Panc1 (cell line): ENCODE measurements at regions not wholly inside any gene's neighbourhood (a gene's known extent, or its start where the extent isn't known, plus 50 kb on each side); places are given as distances from the start of the nearest gene placed in this dataset.

Experiments
- ATAC-seq: fragments of 200-7000 bp; cut with Tn5 transposase; 2 replicates; pipeline ENCODE4 v1.9.1; 2020; ENCODE audit warnings: mild to moderate bottlenecking, moderate library complexity
- BruUV-seq: library from RNA; stranded (reverse); fragments of 400-500 nt; replicated peaks from 2 replicates; lab custom pipeline; 2021; lab: Mats Ljungman, UMichigan
- CTCF ChIA-PET: fragments of 300-600 bp; sonication (Branson Sonifier 250); formaldehyde crosslinking; loops from one replicate; lab custom pipeline; 2022; ENCODE audit warnings: antibody characterized with exemption; lab: Charles Lee
- POLR2A ChIA-PET: fragments of 300-600 bp; sonication (Branson Sonifier 250); formaldehyde crosslinking; loops from one replicate; lab custom pipeline; 2022; ENCODE audit warnings: antibody characterized with exemption; lab: Charles Lee
- DNase-seq: peaks from one replicate; pipeline ENCODE4 v3.0.0-alpha.2; 2010; ENCODE audit warnings: low read depth, low spot score
- H3K27ac ChIP-seq: 2 replicates; pipeline ENCODE4 v1.5.1; 2011; ENCODE audit warnings: mild to moderate bottlenecking, low read length, inconsistent platforms
- H3K27me3 ChIP-seq: fragments of 200-500 bp; sonication (Bioruptor generic); 2 replicates; pipeline ENCODE4 v1.6.0; 2014; ENCODE audit warnings: low read length, inconsistent platforms; ENCODE audit not compliant: control insufficient read depth, insufficient read depth
- H3K36me3 ChIP-seq: fragments of 200-500 bp; sonication (Bioruptor generic); 2 replicates; pipeline ENCODE4 v1.5.1; 2014; ENCODE audit warnings: inconsistent platforms, mild to moderate bottlenecking, low read length, moderate library complexity; ENCODE audit not compliant: control insufficient read depth, insufficient read depth
- H3K4me1 ChIP-seq: 2 replicates; pipeline ENCODE4 v1.5.1; 2011; ENCODE audit warnings: inconsistent platforms, mild to moderate bottlenecking, low read length, moderate library complexity; ENCODE audit not compliant: control insufficient read depth, insufficient read depth
- H3K4me3 ChIP-seq, 2 experiments: 2 replicates each; pipeline ENCODE4 v1.5.1; 2011 to 2012; ENCODE audit warnings: low read depth in 2 of 2, low read length in 2 of 2, mild to moderate bottlenecking in 2 of 2, inconsistent platforms in 1 of 2, moderate library complexity in 1 of 2
- H3K9me3 ChIP-seq: fragments of 200-500 bp; sonication (Bioruptor generic); 2 replicates; pipeline ENCODE4 v1.5.1; 2014; ENCODE audit warnings: low read depth, mild to moderate bottlenecking, inconsistent platforms, low read length, moderate library complexity; ENCODE audit not compliant: control insufficient read depth, insufficient read depth
- CTCF ChIP-seq: fragments of 450-650 bp; IDR thresholded peaks from 2 replicates; pipeline ENCODE4 v1.5.1; 2017; ENCODE audit warnings: mild to moderate bottlenecking
- POLR2AphosphoS5 ChIP-seq: IDR thresholded peaks from 2 replicates; pipeline ENCODE4 v1.6.1; 2012; ENCODE audit warnings: mild to moderate bottlenecking, low read depth, low read length, moderate library complexity
- SIN3A ChIP-seq: IDR thresholded peaks from 2 replicates; pipeline ENCODE4 v1.6.1; 2012; ENCODE audit warnings: low read depth, mild to moderate bottlenecking, low read length, moderate library complexity, borderline replicate concordance; ENCODE audit not compliant: insufficient read depth
- TCF7L2 ChIP-seq: IDR thresholded peaks from 2 replicates; pipeline ENCODE4 v1.6.1; 2011; ENCODE audit warnings: mild to moderate bottlenecking, low read depth, low read length, inconsistent platforms
- in situ Hi-C: cut with HindIII; loops from 2 replicates; pipeline ENCODE4 v1.10.0; 2016; ENCODE audit warnings: low sequenced_read_pairs, low pct_unique_long_range_greater_than_20kb
- intact Hi-C: fragments of 100-400 bp; cut with micrococcal nuclease; formaldehyde crosslinking; loops from one replicate; pipeline ENCODE4 v1.10.0; 2022; ENCODE audit not compliant: unreplicated experiment
- TF ChIP-seq, protein P1 (sequence below), 2 experiments: IDR thresholded peaks; 2 replicates each; pipeline ENCODE4 v1.6.1; 2011 to 2012; ENCODE audit warnings: low read depth in 2 of 2, control low read depth in 1 of 2, low read length in 1 of 2, mild to moderate bottlenecking in 1 of 2, moderate library complexity in 1 of 2; ENCODE audit not compliant: insufficient read depth in 1 of 2

GRCh38 chr7:17247357-17247756 is 51.1 kb upstream of the AHR start:
- no peaks in the 10 kb centered on the region for H3K4me1 ChIP-seq

DNA sequence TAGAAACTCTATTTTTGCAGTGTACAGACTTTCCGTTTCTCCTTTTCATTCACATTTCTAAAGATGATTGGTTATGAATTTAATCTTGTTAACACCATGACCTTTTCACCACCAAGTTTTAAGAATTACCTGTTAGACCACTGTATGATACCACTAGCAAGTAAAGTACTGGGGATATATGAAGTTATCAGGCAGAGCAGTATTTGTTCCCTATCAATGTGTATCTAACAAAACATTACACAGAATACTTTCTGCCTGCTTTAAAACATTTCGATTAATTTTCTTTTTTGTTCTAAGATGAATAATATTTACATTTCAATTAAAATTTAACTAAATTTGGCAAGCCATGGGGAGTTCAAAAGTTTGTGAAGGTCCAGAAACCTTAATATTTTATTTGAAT is 49.9 kb upstream of the AHR start:
- Histone ChIP-seq H3K27me3 (no peaks in the 10 kb centered on the region), H3K27ac (no peak overlapping the region), H3K4me3 (no peak overlapping the region), H3K4me1 (no peaks in the 10 kb centered on the region), H3K36me3 (no peaks in the 10 kb centered on the region), H3K9me3 (no peaks in the 10 kb centered on the region)
- in situ Hi-C loops (no loop called here), intact Hi-C loops (no loop called here)
- POLR2A ChIA-PET = no interaction called here
- TF ChIP-seq TCF7L2 (no peak), CTCF (no peak), SIN3A (no peak), POLR2AphosphoS5 (no peak)
- TF ChIP-seq, protein P1, sequence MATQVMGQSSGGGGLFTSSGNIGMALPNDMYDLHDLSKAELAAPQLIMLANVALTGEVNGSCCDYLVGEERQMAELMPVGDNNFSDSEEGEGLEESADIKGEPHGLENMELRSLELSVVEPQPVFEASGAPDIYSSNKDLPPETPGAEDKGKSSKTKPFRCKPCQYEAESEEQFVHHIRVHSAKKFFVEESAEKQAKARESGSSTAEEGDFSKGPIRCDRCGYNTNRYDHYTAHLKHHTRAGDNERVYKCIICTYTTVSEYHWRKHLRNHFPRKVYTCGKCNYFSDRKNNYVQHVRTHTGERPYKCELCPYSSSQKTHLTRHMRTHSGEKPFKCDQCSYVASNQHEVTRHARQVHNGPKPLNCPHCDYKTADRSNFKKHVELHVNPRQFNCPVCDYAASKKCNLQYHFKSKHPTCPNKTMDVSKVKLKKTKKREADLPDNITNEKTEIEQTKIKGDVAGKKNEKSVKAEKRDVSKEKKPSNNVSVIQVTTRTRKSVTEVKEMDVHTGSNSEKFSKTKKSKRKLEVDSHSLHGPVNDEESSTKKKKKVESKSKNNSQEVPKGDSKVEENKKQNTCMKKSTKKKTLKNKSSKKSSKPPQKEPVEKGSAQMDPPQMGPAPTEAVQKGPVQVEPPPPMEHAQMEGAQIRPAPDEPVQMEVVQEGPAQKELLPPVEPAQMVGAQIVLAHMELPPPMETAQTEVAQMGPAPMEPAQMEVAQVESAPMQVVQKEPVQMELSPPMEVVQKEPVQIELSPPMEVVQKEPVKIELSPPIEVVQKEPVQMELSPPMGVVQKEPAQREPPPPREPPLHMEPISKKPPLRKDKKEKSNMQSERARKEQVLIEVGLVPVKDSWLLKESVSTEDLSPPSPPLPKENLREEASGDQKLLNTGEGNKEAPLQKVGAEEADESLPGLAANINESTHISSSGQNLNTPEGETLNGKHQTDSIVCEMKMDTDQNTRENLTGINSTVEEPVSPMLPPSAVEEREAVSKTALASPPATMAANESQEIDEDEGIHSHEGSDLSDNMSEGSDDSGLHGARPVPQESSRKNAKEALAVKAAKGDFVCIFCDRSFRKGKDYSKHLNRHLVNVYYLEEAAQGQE (IDR thresholded peaks at IDR 0.05; ENCODE audit: insufficient read depth in 1 of 2, low read depth in 2 of 2, low read length in 1 of 2) = no peak
- ATAC-seq (no peak), DNase-seq (no peak)
- BruUV-seq = no TSS peak
- CTCF ChIA-PET = no interaction called here

More at GRCh38 chr7:17247357-17247756, 51.1 kb upstream of the AHR start:
- Histone ChIP-seq H3K9me3 (no peaks in the 10 kb centered on the region), H3K27me3 (no peaks in the 10 kb centered on the region), H3K4me3 (no peak overlapping the region), H3K27ac (no peak overlapping the region), H3K36me3 (no peaks in the 10 kb centered on the region)
- intact Hi-C loops = no loop called here
- in situ Hi-C loops = no loop called here
- TF ChIP-seq CTCF (no peak), POLR2AphosphoS5 (no peak), SIN3A (no peak), TCF7L2 (no peak)
- TF ChIP-seq, protein P1 (IDR thresholded peaks at IDR 0.05; ENCODE audit: insufficient read depth in 1 of 2, low read depth in 2 of 2, low read length in 1 of 2) = no peak
- DNase-seq = no peak
- ChIA-PET POLR2A (no interaction called here), CTCF (no interaction called here)
- no peak for ATAC-seq
- BruUV-seq = no TSS peak
